Glutamatergic neuron (in vitro differentiated cells): ENCODE measurements at regions not wholly inside any gene's neighbourhood (a gene's known extent, or its start where the extent isn't known, plus 50 kb on each side); places are given as distances from the start of the nearest gene placed in this dataset.

Experiments used
- DNase-seq: peaks from one replicate; pipeline ENCODE4 v3.0.0; 2022
- H3K27ac Mint-ChIP-seq: one replicate; pipeline ENCODE4 v1.8.0; 2020; ENCODE audit warnings: mild to moderate bottlenecking, mixed read lengths, inconsistent platforms; ENCODE audit not compliant: unreplicated experiment
- H3K27me3 Mint-ChIP-seq: one replicate; pipeline ENCODE4 v1.8.0; 2020; ENCODE audit warnings: mild to moderate bottlenecking, moderate library complexity, mixed read lengths, inconsistent platforms; ENCODE audit not compliant: unreplicated experiment
- H3K36me3 Mint-ChIP-seq: one replicate; pipeline ENCODE4 v1.8.0; 2020; ENCODE audit warnings: mild to moderate bottlenecking, mixed read lengths, inconsistent platforms; ENCODE audit not compliant: unreplicated experiment
- H3K4me1 Mint-ChIP-seq: one replicate; pipeline ENCODE4 v1.8.0; 2020; ENCODE audit warnings: mild to moderate bottlenecking, low read depth, mixed read lengths, inconsistent platforms; ENCODE audit not compliant: unreplicated experiment
- H3K4me3 Mint-ChIP-seq: one replicate; pipeline ENCODE4 v1.8.0; 2020; ENCODE audit warnings: mild to moderate bottlenecking, mixed read lengths, inconsistent platforms; ENCODE audit not compliant: unreplicated experiment
- H3K9me3 Mint-ChIP-seq: one replicate; pipeline ENCODE4 v1.8.0; 2020; ENCODE audit warnings: mild to moderate bottlenecking, moderate library complexity, mixed read lengths, inconsistent platforms; ENCODE audit not compliant: unreplicated experiment
- TF ChIP-seq, protein P1 (sequence below): fragments of 200-600 bp; sonication (generic); IDR thresholded peaks from one replicate; pipeline ENCODE4 v1.5.0; 2021; ENCODE audit not compliant: partially characterized antibody, unreplicated experiment

DNA sequence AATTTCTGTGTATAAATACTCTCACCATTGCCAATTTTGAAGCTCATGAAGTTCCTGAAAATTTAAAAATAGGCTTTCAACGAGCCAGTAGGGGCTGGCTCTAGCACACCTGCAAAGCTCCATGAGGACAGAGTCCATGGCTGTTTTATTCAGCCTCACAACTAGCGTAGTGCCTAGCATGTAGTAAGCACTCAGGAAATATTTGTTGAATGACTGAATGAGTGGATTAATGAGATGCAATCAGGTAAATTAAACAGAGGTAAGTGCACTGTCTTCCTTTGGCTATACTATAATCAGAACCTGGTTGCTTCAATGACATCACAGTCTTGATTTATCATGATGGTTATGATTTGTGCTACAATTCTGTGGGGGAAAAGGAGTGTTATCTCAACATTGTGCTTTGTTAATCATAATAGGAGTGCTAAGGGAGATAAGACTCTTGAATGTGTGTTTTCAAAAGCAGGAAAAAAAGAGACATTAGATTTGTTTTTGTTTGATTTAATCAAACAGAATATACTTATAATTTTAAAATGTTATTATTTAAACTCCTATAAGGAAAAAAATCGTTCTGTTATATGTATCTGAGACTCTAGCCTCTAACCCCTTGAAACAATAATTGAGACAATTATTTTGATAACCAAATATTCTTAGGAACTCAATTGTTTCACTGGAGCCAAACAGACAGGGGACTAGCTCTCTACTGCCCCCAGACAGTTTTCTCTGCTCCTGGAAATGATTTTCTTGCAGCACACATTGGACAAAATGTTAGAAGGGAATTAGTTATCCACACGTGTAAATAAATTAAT is 171.7 kb upstream of the ATP11B start:
- H3K27ac Mint-ChIP-seq: no peak overlapping the region
- no peaks in the 10 kb centered on the region for H3K36me3 Mint-ChIP-seq
- peaks cover 10% of the 10 kb centered on the region for H3K4me1 Mint-ChIP-seq
- H3K9me3 Mint-ChIP-seq: no peaks in the 10 kb centered on the region
- no peak overlapping the region for H3K4me3 Mint-ChIP-seq
- TF ChIP-seq, protein P1, sequence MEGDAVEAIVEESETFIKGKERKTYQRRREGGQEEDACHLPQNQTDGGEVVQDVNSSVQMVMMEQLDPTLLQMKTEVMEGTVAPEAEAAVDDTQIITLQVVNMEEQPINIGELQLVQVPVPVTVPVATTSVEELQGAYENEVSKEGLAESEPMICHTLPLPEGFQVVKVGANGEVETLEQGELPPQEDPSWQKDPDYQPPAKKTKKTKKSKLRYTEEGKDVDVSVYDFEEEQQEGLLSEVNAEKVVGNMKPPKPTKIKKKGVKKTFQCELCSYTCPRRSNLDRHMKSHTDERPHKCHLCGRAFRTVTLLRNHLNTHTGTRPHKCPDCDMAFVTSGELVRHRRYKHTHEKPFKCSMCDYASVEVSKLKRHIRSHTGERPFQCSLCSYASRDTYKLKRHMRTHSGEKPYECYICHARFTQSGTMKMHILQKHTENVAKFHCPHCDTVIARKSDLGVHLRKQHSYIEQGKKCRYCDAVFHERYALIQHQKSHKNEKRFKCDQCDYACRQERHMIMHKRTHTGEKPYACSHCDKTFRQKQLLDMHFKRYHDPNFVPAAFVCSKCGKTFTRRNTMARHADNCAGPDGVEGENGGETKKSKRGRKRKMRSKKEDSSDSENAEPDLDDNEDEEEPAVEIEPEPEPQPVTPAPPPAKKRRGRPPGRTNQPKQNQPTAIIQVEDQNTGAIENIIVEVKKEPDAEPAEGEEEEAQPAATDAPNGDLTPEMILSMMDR: no peak
- no peak for DNase-seq
- H3K27me3 Mint-ChIP-seq: peaks cover 1% of the 10 kb centered on the region

GRCh38 chr3:182622241-182622545 is 171.1 kb upstream of the ATP11B start:
- H3K36me3 Mint-ChIP-seq: no peaks in the 10 kb centered on the region
- no peaks in the 10 kb centered on the region for H3K9me3 Mint-ChIP-seq
- no peak overlapping the region for H3K27ac Mint-ChIP-seq
- no peak overlapping the region for H3K4me3 Mint-ChIP-seq
- no peak for DNase-seq
- TF ChIP-seq, protein P1: no peak
- peaks cover 1% of the 10 kb centered on the region for H3K27me3 Mint-ChIP-seq
- peaks cover 5% of the 10 kb centered on the region for H3K4me1 Mint-ChIP-seq

- no peak overlapping the region for H3K4me3 Mint-ChIP-seq
- no peaks in the 10 kb centered on the region for H3K4me1 Mint-ChIP-seq
- peaks cover 2% of the 10 kb centered on the region for H3K9me3 Mint-ChIP-seq
- TF ChIP-seq, protein P1: no peak
- no peaks in the 10 kb centered on the region for H3K27me3 Mint-ChIP-seq
- H3K36me3 Mint-ChIP-seq: no peaks in the 10 kb centered on the region
- no peak overlapping the region for H3K27ac Mint-ChIP-seq
- no peak for DNase-seq
Measured at GRCh38 chr3:182626484-182627467, 166.5 kb upstream of the ATP11B start.

DNA sequence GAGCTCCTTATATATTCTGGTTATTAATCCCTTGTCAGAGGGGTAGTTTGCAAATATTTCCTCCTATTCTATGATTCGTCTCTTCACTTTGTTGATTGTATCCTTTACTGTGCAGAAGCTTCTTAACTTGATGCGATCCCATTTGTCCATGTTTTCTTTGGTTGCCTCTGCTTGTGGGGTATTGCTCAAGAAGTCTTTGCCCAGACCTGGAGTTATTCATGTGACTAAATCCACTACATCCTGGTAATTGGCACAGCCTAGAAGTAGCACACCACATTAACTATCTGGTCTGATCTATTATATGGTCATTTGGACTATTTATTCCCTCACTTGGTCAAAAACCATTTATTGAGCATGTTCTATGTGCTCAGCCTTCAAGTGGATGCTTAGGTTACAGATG is 164.8 kb upstream of the ATP11B start:
- TF ChIP-seq, protein P1: no peak
- Mint-ChIP-seq H3K27ac (no peak overlapping the region), H3K27me3 (no peaks in the 10 kb centered on the region), H3K36me3 (no peaks in the 10 kb centered on the region), H3K4me3 (no peak overlapping the region), H3K9me3 (peaks cover 2% of the 10 kb centered on the region), H3K4me1 (no peaks in the 10 kb centered on the region)
- no peak for DNase-seq

GRCh38 chr3:182629521-182629920 is 163.8 kb upstream of the ATP11B start:
- H3K27me3 Mint-ChIP-seq: no peaks in the 10 kb centered on the region
- peaks cover 2% of the 10 kb centered on the region for H3K9me3 Mint-ChIP-seq
- DNase-seq: no peak
- TF ChIP-seq, protein P1: no peak
- no peaks in the 10 kb centered on the region for H3K36me3 Mint-ChIP-seq
- H3K4me1 Mint-ChIP-seq: no peaks in the 10 kb centered on the region
- H3K4me3 Mint-ChIP-seq: no peak overlapping the region
- no peak overlapping the region for H3K27ac Mint-ChIP-seq
